ENCODE measurements at regions not wholly inside any gene's neighbourhood (a gene's known extent, or its start where the extent isn't known, plus 50 kb on each side); places are given as distances from the start of the nearest gene placed in this dataset.

DNA sequence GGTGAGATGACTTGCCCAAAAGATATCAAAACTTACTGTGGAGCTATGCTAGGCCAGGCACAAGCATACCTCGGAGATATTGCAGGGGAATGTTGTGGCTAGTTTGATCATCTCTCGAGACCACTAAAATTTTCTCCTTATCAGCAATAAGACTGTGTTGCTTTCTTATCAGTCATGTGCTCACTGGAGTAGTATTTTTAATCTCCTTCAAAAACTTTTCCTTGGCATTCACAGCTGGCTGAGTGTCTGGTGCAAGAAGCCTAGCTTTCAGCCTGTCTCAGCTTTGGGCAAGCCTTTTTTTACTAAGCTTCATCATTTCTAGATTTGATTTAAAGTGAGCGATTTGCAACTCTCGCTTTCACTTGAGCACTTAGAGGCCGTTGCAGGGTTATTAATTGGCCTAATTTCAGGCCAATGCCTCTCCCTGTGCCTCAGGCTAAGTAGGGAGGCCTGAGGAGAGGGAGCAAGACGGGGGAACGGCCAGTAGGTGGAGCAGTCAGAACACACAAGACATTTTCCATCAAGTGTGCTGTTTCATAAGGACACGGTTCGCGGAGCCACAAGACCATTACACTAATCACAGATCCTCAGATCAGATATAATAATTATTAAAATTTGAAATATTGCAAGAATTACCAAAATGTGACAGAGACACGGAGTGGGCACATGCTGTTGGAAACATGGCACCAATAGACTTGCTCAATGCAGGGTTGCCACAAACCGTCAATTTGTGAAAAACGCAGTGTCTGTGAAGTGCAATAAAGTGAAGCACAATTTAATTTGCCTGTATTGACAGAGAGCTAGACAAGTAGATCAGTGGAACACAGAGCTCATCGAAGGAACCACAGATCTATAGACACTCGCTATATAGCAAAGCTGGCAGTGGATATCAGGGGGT lies 106.8 kb upstream of the SIRPG start:
- TF ChIP-seq, protein P1, sequence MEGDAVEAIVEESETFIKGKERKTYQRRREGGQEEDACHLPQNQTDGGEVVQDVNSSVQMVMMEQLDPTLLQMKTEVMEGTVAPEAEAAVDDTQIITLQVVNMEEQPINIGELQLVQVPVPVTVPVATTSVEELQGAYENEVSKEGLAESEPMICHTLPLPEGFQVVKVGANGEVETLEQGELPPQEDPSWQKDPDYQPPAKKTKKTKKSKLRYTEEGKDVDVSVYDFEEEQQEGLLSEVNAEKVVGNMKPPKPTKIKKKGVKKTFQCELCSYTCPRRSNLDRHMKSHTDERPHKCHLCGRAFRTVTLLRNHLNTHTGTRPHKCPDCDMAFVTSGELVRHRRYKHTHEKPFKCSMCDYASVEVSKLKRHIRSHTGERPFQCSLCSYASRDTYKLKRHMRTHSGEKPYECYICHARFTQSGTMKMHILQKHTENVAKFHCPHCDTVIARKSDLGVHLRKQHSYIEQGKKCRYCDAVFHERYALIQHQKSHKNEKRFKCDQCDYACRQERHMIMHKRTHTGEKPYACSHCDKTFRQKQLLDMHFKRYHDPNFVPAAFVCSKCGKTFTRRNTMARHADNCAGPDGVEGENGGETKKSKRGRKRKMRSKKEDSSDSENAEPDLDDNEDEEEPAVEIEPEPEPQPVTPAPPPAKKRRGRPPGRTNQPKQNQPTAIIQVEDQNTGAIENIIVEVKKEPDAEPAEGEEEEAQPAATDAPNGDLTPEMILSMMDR (IDR thresholded peaks at IDR 0.05) = peak; percentile 87
- no peak for TF ChIP-seq ZFX (IDR thresholded peaks at IDR 0.05; ENCODE audit: borderline replicate concordance)
